ENCODE measurements at regions not wholly inside any gene's neighbourhood (a gene's known extent, or its start where the extent isn't known, plus 50 kb on each side); places are given as distances from the start of the nearest gene placed in this dataset.

GRCh38 chr2:41920812-41921211 lies 127.0 kb upstream of the PKDCC start:
- TF ChIP-seq, protein P1, sequence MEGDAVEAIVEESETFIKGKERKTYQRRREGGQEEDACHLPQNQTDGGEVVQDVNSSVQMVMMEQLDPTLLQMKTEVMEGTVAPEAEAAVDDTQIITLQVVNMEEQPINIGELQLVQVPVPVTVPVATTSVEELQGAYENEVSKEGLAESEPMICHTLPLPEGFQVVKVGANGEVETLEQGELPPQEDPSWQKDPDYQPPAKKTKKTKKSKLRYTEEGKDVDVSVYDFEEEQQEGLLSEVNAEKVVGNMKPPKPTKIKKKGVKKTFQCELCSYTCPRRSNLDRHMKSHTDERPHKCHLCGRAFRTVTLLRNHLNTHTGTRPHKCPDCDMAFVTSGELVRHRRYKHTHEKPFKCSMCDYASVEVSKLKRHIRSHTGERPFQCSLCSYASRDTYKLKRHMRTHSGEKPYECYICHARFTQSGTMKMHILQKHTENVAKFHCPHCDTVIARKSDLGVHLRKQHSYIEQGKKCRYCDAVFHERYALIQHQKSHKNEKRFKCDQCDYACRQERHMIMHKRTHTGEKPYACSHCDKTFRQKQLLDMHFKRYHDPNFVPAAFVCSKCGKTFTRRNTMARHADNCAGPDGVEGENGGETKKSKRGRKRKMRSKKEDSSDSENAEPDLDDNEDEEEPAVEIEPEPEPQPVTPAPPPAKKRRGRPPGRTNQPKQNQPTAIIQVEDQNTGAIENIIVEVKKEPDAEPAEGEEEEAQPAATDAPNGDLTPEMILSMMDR (IDR thresholded peaks at IDR 0.05; ENCODE audit: low read depth, low read length, missing input control) = no peak
- TF ChIP-seq, protein P2, sequence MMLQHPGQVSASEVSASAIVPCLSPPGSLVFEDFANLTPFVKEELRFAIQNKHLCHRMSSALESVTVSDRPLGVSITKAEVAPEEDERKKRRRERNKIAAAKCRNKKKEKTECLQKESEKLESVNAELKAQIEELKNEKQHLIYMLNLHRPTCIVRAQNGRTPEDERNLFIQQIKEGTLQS (IDR thresholded peaks at IDR 0.05) = no peak
- TF ChIP-seq RAD21 (IDR thresholded peaks at IDR 0.05) (no peak), TAF1 (conservative IDR thresholded peaks at IDR 0.05) (no peak), YY1 (IDR thresholded peaks at IDR 0.05) (no peak), HNF4A (conservative IDR thresholded peaks at IDR 0.05) (no peak), NR2F2 (IDR thresholded peaks at IDR 0.05) (no peak), JUND (IDR thresholded peaks at IDR 0.05) (no peak), SP1 (IDR thresholded peaks at IDR 0.05) (no peak)
- TF ChIP-seq, protein P3, sequence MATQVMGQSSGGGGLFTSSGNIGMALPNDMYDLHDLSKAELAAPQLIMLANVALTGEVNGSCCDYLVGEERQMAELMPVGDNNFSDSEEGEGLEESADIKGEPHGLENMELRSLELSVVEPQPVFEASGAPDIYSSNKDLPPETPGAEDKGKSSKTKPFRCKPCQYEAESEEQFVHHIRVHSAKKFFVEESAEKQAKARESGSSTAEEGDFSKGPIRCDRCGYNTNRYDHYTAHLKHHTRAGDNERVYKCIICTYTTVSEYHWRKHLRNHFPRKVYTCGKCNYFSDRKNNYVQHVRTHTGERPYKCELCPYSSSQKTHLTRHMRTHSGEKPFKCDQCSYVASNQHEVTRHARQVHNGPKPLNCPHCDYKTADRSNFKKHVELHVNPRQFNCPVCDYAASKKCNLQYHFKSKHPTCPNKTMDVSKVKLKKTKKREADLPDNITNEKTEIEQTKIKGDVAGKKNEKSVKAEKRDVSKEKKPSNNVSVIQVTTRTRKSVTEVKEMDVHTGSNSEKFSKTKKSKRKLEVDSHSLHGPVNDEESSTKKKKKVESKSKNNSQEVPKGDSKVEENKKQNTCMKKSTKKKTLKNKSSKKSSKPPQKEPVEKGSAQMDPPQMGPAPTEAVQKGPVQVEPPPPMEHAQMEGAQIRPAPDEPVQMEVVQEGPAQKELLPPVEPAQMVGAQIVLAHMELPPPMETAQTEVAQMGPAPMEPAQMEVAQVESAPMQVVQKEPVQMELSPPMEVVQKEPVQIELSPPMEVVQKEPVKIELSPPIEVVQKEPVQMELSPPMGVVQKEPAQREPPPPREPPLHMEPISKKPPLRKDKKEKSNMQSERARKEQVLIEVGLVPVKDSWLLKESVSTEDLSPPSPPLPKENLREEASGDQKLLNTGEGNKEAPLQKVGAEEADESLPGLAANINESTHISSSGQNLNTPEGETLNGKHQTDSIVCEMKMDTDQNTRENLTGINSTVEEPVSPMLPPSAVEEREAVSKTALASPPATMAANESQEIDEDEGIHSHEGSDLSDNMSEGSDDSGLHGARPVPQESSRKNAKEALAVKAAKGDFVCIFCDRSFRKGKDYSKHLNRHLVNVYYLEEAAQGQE (IDR thresholded peaks at IDR 0.05) = no peak
